B cell (primary cell): ENCODE measurements at regions not wholly inside any gene's neighbourhood (a gene's known extent, or its start where the extent isn't known, plus 50 kb on each side); places are given as distances from the start of the nearest gene placed in this dataset.

Source experiments
- ATAC-seq: fragments of 200-7000 bp; cut with Tn5 transposase; one replicate; pipeline ENCODE4 v1.10.0; 2021; ENCODE audit warnings: low read depth, mild to moderate bottlenecking, moderate number of reproducible peaks, moderate library complexity
- CTCF ChIA-PET: fragments of 350-600 bp; sonication (Branson Sonifier 250); formaldehyde crosslinking; loops from one replicate; lab custom pipeline; 2021; ENCODE audit warnings: antibody characterized with exemption, inconsistent platforms; lab: Charles Lee
- POLR2A ChIA-PET: fragments of 350-600 bp; sonication (Branson Sonifier 250); formaldehyde crosslinking; loops from one replicate; lab custom pipeline; 2021; ENCODE audit warnings: antibody characterized with exemption; lab: Charles Lee
- DNase-seq: peaks from one replicate; pipeline ENCODE4 v3.0.0; 2013
- H2AFZ ChIP-seq: 2 replicates; pipeline ENCODE4 v1.6.1; 2012; ENCODE audit warnings: mild to moderate bottlenecking, low read depth, low read length; ENCODE audit not compliant: insufficient read depth, poor library complexity, severe bottlenecking
- H3K27ac ChIP-seq, 2 donors: 1 replicate in 1 of 2; 2 replicates in 1 of 2; pipeline ENCODE4 v1.5.1; 2012 to 2013; ENCODE audit warnings: low read length in 2 of 2, mild to moderate bottlenecking in 2 of 2, moderate library complexity in 1 of 2
- H3K27me3 ChIP-seq, 4 experiments: fragments of 200-600 bp in 1 of 4; sonication (generic) in 1 of 4; replicated peaks in 1 of 4; 1 replicate in 2 of 4; 2 replicates in 2 of 4; pipeline versions ENCODE4 v1.6.1 to v1.7.0; 2013 to 2016; ENCODE audit warnings: low read length in 3 of 4, mild to moderate bottlenecking in 2 of 4, mixed read lengths in 1 of 4, moderate library complexity in 1 of 4; ENCODE audit not compliant: insufficient read depth in 4 of 4, control insufficient read depth in 3 of 4; ENCODE audit errors: control extremely low read depth in 1 of 4
- H3K36me3 ChIP-seq, 2 experiments: replicated peaks in 1 of 2; 1 replicate in 1 of 2; 2 replicates in 1 of 2; pipeline versions ENCODE4 v1.6.1 to v1.7.1; 2013; ENCODE audit warnings: low read length in 1 of 2; ENCODE audit not compliant: insufficient read depth in 2 of 2, control insufficient read depth in 1 of 2; ENCODE audit errors: control extremely low read depth in 1 of 2, extremely low read depth in 1 of 2
- H3K4me1 ChIP-seq, 2 donors: fragments of 200-600 bp in 1 of 2; sonication (generic) in 1 of 2; 1 replicate in 1 of 2; 2 replicates in 1 of 2; pipeline versions ENCODE4 v1.5.1 to v1.6.1; 2013 to 2017; ENCODE audit warnings: low read length in 2 of 2; ENCODE audit not compliant: control insufficient read depth in 2 of 2, insufficient read depth in 2 of 2
- H3K4me2 ChIP-seq: replicated peaks from 2 replicates; pipeline ENCODE3; 2012; ENCODE audit warnings: mild to moderate bottlenecking, low read depth, low read length; ENCODE audit not compliant: poor library complexity, severe bottlenecking
- H3K4me3 ChIP-seq, 5 experiments: fragments of 200-600 bp in 1 of 5; sonication (generic) in 1 of 5; 1 replicate in 3 of 5; 2 replicates in 2 of 5; pipeline versions ENCODE4 v1.5.1 to v1.7.0; 2011 to 2016; ENCODE audit warnings: low read length in 4 of 5, mild to moderate bottlenecking in 4 of 5, low read depth in 2 of 5, control low read depth in 1 of 5, moderate library complexity in 1 of 5; ENCODE audit not compliant: insufficient read depth in 1 of 5; ENCODE audit errors: control extremely low read depth in 1 of 5, extremely low read depth in 1 of 5
- H3K79me2 ChIP-seq: fragments of 200-600 bp; sonication (generic); one replicate; pipeline ENCODE4 v1.6.0; 2016; ENCODE audit warnings: low read length; ENCODE audit not compliant: control insufficient read depth, insufficient read depth
- H3K9ac ChIP-seq: fragments of 200-600 bp; sonication (generic); 2 replicates; pipeline ENCODE4 v1.6.1; 2017; ENCODE audit warnings: mild to moderate bottlenecking, low read length, moderate library complexity
- H3K9me3 ChIP-seq, 3 donors: one replicate each; pipeline versions ENCODE4 v1.6.1 to v1.7.1; 2013; ENCODE audit warnings: low read length in 2 of 3; ENCODE audit not compliant: control insufficient read depth in 2 of 3, insufficient read depth in 1 of 3; ENCODE audit errors: control extremely low read depth in 1 of 3
- H4K20me1 ChIP-seq: 2 replicates; pipeline ENCODE4 v1.6.0; 2012; ENCODE audit warnings: mild to moderate bottlenecking, low read length; ENCODE audit not compliant: insufficient read depth, control insufficient read depth, poor library complexity, severe bottlenecking
- H3K27ac Mint-ChIP-seq: one replicate; pipeline ENCODE4 v1.8.0; 2021; ENCODE audit warnings: mixed read lengths
- H3K27me3 Mint-ChIP-seq: one replicate; pipeline ENCODE4 v1.8.0; 2021; ENCODE audit warnings: mixed read lengths
- H3K4me1 Mint-ChIP-seq: one replicate; pipeline ENCODE4 v1.8.0; 2021; ENCODE audit warnings: mixed read lengths
- H3K4me3 Mint-ChIP-seq: one replicate; pipeline ENCODE4 v1.8.0; 2021; ENCODE audit warnings: mixed read lengths
- H3K9me3 Mint-ChIP-seq: one replicate; pipeline ENCODE4 v1.8.0; 2022; ENCODE audit warnings: mixed read lengths; ENCODE audit not compliant: insufficient read depth
- EZH2 ChIP-seq: IDR thresholded peaks from 2 replicates; pipeline ENCODE4 v1.6.1; 2012; ENCODE audit warnings: borderline replicate concordance, low read depth, mild to moderate bottlenecking, moderate library complexity, low read length; ENCODE audit not compliant: insufficient read depth, poor library complexity, severe bottlenecking
- WGBS: methylation state at CpG from one replicate; pipeline ENCODE4 v1.1.5; 2013; ENCODE audit warnings: missing lambda C conversion rate; ENCODE audit not compliant: insufficient coverage; 5-methylcytosine and 5-hydroxymethylcytosine counted together
- intact Hi-C: fragments of 100-400 bp; cut with micrococcal nuclease; formaldehyde crosslinking; loops from one replicate; pipeline ENCODE4 v1.10.0; 2022
- TF ChIP-seq, protein P1 (sequence below): fragments of 200-600 bp; IDR thresholded peaks from one replicate; pipeline ENCODE4 v1.8.0; 2022; ENCODE audit warnings: antibody characterized with exemption, mild to moderate bottlenecking

DNA sequence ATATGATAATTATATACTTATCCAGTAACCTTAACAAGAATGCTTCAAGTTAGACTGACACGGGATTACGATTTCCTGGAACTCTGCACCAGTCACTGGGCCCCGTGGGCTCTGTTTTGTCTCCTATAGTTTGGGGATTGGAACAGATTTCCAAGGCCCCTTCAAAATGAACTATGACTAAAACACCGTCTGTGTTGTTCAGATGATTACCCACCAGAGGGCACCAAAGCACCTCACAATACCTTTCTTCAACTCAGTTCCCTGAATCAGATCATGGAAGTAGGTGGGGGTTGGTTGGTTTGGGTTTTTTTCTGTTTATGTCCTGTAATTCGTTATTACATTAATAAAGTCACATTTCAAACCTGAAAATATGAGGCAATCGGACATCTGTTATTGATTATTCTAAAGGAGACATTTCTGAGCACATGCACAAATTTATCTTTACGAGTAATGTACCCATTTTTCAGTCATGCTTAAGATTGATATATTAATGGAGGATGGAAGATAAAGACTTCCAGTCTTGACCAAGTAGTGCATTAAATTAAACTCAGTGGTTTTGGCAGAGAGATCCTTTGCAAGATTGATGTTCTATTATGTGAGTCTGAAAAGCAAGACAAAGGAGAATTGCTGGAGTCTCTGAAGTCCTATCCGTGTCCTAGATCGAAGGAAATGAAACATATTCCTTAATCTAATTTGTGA is 112.0 kb upstream of the COL21A1 start:
- Histone ChIP-seq H3K27me3 (no peaks in the 10 kb centered on the region), H3K36me3 (no peaks in the 10 kb centered on the region), H3K79me2 (no peaks in the 10 kb centered on the region), H2AFZ (no peak overlapping the region), H3K4me2 (no peak overlapping the region), H3K4me3 (no peak overlapping the region), H3K27ac (no peak overlapping the region), H3K4me1 (no peaks in the 10 kb centered on the region), H4K20me1 (no peaks in the 10 kb centered on the region), H3K9me3 (no peaks in the 10 kb centered on the region), H3K9ac (no peak overlapping the region)
- no CpG with 5 or more reads among the region's 9 CpGs for WGBS
- Mint-ChIP-seq H3K4me1 (no peaks in the 10 kb centered on the region), H3K4me3 (no peak overlapping the region), H3K9me3 (no peaks in the 10 kb centered on the region), H3K27me3 (no peaks in the 10 kb centered on the region), H3K27ac (no peak overlapping the region)
- ChIA-PET CTCF (interaction anchor here (0.6 to 2.1 kb wide), 8 partner anchors 11 to 322 kb away, joined by 3 to 16 read pairs (median 4); no protein-coding TSS in a partner anchor), POLR2A (no interaction called here)
- peak; percentile 64 for DNase-seq
- peak; percentile 56 for ATAC-seq
- intact Hi-C loops: loop anchor here (1.0 to 5.0 kb wide), 4 partner anchors 190 to 957 kb away; partner anchors contain the start of gene PRIM2
- TF ChIP-seq, protein P1, sequence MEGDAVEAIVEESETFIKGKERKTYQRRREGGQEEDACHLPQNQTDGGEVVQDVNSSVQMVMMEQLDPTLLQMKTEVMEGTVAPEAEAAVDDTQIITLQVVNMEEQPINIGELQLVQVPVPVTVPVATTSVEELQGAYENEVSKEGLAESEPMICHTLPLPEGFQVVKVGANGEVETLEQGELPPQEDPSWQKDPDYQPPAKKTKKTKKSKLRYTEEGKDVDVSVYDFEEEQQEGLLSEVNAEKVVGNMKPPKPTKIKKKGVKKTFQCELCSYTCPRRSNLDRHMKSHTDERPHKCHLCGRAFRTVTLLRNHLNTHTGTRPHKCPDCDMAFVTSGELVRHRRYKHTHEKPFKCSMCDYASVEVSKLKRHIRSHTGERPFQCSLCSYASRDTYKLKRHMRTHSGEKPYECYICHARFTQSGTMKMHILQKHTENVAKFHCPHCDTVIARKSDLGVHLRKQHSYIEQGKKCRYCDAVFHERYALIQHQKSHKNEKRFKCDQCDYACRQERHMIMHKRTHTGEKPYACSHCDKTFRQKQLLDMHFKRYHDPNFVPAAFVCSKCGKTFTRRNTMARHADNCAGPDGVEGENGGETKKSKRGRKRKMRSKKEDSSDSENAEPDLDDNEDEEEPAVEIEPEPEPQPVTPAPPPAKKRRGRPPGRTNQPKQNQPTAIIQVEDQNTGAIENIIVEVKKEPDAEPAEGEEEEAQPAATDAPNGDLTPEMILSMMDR: peak; percentile 95
- TF ChIP-seq EZH2: no peak

DNA sequence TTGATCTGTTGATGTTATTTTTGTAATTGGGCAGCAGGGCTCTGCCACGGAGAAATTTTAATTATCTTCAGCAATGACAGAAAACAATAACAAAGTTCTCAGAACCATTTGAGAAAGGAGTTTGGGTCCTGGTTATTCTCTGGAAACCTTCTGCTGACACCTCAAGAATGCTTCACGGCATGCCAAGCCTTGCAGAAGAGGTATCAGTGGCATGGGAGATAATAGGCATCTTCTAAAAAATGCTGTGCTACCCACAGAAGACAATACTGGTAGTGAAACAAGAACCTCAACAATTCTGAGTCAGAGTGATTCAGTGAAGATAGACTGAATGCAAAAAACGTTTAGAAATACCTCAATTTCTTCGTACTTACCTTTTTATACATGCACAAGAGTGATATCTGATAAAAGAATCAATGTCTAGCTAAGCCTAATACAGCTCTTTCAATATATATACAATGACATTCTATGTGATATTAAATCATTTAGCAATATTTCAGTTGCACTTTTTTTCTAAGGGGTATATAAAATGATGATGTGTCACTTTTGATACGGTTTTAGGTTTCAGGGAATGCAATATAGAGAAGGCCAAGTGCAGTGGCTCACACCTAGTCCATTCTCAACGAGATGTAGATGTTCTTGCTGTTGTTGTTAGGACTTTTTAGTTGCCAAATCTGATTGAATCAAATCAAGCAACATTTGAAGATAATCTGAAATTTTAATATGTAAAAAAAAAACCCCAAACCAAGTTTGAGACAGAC is 110.4 kb upstream of the COL21A1 start:
- Histone ChIP-seq H3K4me2 (no peak overlapping the region), H3K27ac (no peak overlapping the region), H3K9me3 (no peaks in the 10 kb centered on the region), H3K4me3 (no peak overlapping the region), H4K20me1 (no peaks in the 10 kb centered on the region), H3K9ac (no peak overlapping the region), H3K79me2 (no peaks in the 10 kb centered on the region), H3K36me3 (no peaks in the 10 kb centered on the region), H3K4me1 (no peaks in the 10 kb centered on the region), H3K27me3 (no peaks in the 10 kb centered on the region), H2AFZ (no peak overlapping the region)
- DNase-seq: no peak
- intact Hi-C loops: loop anchor here (2.0 to 5.0 kb wide), 2 partner anchors 340 to 959 kb away; partner anchors contain the start of gene PRIM2
- Mint-ChIP-seq H3K9me3 (no peaks in the 10 kb centered on the region), H3K4me1 (no peaks in the 10 kb centered on the region), H3K27me3 (no peaks in the 10 kb centered on the region), H3K27ac (no peak overlapping the region), H3K4me3 (no peak overlapping the region)
- ChIA-PET POLR2A (no interaction called here), CTCF (interaction anchor here (1.1 to 2.1 kb wide), 6 partner anchors 13 to 242 kb away, joined by 3 to 16 read pairs (median 5); no protein-coding TSS in a partner anchor)
- no peak for ATAC-seq
- TF ChIP-seq, protein P1: no peak
- no peak for TF ChIP-seq EZH2
- WGBS: no CpG with 5 or more reads among the region's 6 CpGs
